Progenitor cell of endocrine pancreas (in vitro differentiated cells): ENCODE measurements at regions not wholly inside any gene's neighbourhood (a gene's known extent, or its start where the extent isn't known, plus 50 kb on each side); places are given as distances from the start of the nearest gene placed in this dataset.

ENCODE experiments used
- DNase-seq: peaks from one replicate; pipeline ENCODE4 v3.0.0; 2021; ENCODE audit warnings: low spot score; ENCODE audit not compliant: unreplicated experiment
- H3K27ac Mint-ChIP-seq: 2 replicates; pipeline ENCODE4 v1.8.0; 2021; ENCODE audit warnings: mild to moderate bottlenecking, moderate library complexity, mixed read lengths
- H3K27me3 Mint-ChIP-seq: 2 replicates; pipeline ENCODE4 v1.8.0; 2021; ENCODE audit warnings: mixed read lengths
- H3K36me3 Mint-ChIP-seq: 2 replicates; pipeline ENCODE4 v1.8.0; 2022; ENCODE audit warnings: mixed read lengths; ENCODE audit not compliant: insufficient read depth
- H3K4me1 Mint-ChIP-seq: 2 replicates; pipeline ENCODE4 v1.8.0; 2021; ENCODE audit warnings: low read depth, mixed read lengths
- H3K4me3 Mint-ChIP-seq: 2 replicates; pipeline ENCODE4 v1.8.0; 2021; ENCODE audit warnings: low read depth, mild to moderate bottlenecking, moderate library complexity, mixed read lengths
- H3K9me3 Mint-ChIP-seq: 2 replicates; pipeline ENCODE4 v1.8.0; 2021; ENCODE audit warnings: low read depth, mixed read lengths
- CTCF ChIP-seq: fragments of 200-600 bp; sonication (generic); IDR thresholded peaks from one replicate; pipeline ENCODE4 v1.5.0; 2021; ENCODE audit warnings: antibody characterized with exemption, mild to moderate bottlenecking; ENCODE audit not compliant: unreplicated experiment

DNA sequence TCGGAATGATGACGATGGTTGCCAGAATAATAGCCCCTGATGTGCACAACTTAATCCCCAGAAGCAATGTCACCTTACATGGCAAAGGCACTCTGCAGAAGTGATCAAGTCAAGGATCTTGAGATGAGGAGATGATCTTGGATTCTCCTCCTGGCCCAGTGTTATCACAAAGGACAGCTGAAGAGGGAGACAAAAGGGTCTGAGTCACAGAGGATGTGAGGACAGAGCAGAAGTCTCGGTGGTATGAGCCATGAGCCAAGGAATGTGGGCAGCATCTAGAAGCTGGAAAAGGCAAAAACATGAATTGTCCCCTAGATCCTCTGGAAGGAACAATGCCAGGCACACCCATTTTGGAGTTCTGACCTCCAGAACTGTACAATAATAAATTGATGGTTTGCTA, 358.5 kb downstream of the MYCN start:
- DNase-seq = no peak
- peaks cover 8% of the 10 kb centered on the region for H3K9me3 Mint-ChIP-seq
- H3K36me3 Mint-ChIP-seq = no peaks in the 10 kb centered on the region
- H3K4me1 Mint-ChIP-seq = peaks cover 6% of the 10 kb centered on the region
- H3K27ac Mint-ChIP-seq = no peak overlapping the region
- TF ChIP-seq CTCF = no peak
- peaks cover 23% of the 10 kb centered on the region for H3K27me3 Mint-ChIP-seq
- H3K4me3 Mint-ChIP-seq = no peak overlapping the region

DNA sequence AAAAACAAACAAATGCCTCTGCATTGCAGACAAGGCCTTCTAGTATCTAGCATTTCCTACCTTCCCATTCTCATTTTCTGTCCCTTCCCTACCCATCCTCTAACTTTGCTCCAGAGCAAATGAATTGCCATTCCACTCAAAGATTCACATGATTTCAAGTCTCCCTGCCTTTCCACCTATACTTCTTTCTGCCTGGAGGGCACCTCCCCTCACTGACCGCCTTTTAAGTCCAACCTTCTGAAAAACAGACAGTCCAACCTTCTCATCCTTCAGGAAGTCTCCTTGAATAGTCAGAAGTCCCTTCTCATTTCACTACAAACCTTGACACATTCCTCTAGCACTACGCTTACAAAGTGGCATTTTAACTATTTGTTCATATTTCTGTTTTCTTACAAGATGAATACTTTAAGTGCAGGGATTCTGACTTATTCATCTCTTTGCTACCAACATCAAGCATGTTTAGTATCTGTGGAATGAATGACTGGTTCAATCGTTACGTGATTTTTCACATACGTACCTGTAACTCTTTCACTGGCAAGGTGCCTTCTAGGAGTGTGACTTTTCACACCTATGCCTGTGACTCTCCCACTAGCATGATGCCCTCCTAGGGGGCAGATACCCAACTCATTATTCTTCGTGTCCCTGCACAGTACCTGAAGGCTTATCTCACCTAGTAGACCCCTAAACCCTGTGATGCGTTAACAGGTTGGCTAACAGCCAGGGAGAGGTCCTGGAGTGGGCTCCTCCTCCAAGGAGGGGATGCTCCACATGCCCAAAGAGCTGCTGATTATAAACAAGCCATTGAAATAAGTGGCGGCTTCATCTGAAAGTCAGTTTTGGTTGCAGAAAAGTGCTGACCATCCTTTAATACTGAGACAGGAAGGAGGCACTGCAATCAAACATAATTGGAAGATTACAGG, 356.2 kb downstream of the MYCN start:
- no peak overlapping the region for H3K4me3 Mint-ChIP-seq
- H3K4me1 Mint-ChIP-seq = peaks cover 2% of the 10 kb centered on the region
- no peaks in the 10 kb centered on the region for H3K36me3 Mint-ChIP-seq
- peaks cover 8% of the 10 kb centered on the region for H3K9me3 Mint-ChIP-seq
- no peak overlapping the region for H3K27ac Mint-ChIP-seq
- H3K27me3 Mint-ChIP-seq = peaks cover 20% of the 10 kb centered on the region
- no peak for TF ChIP-seq CTCF
- no peak for DNase-seq

DNA sequence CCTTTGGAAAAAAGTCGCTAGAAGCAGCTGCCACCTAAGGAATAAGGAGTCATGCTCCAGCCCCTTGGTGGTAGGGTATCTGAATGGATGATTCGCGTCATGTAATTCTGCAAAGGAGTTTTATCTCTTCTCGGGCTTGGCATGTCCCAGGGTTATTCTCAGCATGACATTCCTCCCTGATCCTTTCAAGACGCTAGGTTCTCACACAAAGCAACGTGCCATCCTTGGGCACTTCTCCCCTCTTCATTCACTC, 355.6 kb downstream of the MYCN start:
- no peak overlapping the region for H3K4me3 Mint-ChIP-seq
- no peak for DNase-seq

DNA sequence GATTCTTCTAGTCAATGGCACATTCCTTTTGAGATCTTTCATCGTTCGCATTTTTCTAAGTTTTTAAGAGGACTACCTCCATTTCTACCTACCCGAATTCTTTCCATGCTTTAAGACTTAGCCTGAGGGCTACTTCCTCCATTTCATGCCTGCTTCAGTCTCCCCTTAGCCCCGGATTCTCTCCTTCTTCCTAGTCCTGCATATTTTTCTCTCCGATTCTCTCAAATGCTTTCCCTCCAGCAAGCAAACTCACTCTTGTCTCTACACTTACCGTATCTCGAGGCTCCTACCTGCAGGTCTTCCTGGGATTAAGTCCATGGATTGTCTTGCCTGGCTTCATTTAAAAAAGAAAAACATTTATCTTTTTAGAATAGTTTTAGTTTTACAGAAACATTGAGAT, 354.4 kb downstream of the MYCN start:
- no peak overlapping the region for H3K4me3 Mint-ChIP-seq
- no peak overlapping the region for H3K27ac Mint-ChIP-seq
- no peaks in the 10 kb centered on the region for H3K36me3 Mint-ChIP-seq
- no peak for DNase-seq
- H3K27me3 Mint-ChIP-seq = peaks cover 20% of the 10 kb centered on the region
- H3K4me1 Mint-ChIP-seq = peaks cover 2% of the 10 kb centered on the region
- TF ChIP-seq CTCF = no peak
- no peaks in the 10 kb centered on the region for H3K9me3 Mint-ChIP-seq

More for the DNA sequence above, 355.6 kb downstream of the MYCN start:
- Mint-ChIP-seq H3K4me1 (peaks cover 2% of the 10 kb centered on the region), H3K27ac (no peak overlapping the region), H3K27me3 (peaks cover 20% of the 10 kb centered on the region), H3K36me3 (no peaks in the 10 kb centered on the region), H3K9me3 (peaks cover 8% of the 10 kb centered on the region)
- TF ChIP-seq CTCF = no peak

DNA sequence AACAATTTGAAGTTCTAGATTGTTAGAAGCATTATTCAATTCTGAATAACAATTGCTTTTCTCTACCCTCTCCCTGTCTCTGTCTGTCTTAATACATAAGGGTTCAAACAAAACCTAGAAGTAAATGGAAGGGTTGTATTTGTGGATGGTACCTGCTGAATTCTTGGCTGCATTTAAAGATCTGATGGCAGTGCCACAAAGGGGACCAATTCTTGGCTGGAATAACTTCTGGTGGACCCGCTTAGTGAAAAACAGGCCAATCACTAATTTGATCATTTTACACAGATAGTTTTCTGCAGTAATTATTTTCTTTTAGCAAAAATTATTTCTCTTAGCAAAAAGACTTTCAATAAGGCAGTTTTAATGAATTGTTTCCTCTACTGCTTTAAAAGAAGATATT, 353.5 kb downstream of the MYCN start:
- no peak for TF ChIP-seq CTCF
- no peak overlapping the region for H3K4me3 Mint-ChIP-seq

More for the DNA sequence above, 353.5 kb downstream of the MYCN start:
- Mint-ChIP-seq H3K27ac (no peak overlapping the region), H3K9me3 (no peaks in the 10 kb centered on the region), H3K36me3 (no peaks in the 10 kb centered on the region), H3K27me3 (peaks cover 20% of the 10 kb centered on the region), H3K4me1 (peaks cover 2% of the 10 kb centered on the region)
- no peak for DNase-seq
